NCI-H345 (cell line): ENCODE measurements at regions not wholly inside any gene's neighbourhood (a gene's known extent, or its start where the extent isn't known, plus 50 kb on each side); places are given as distances from the start of the nearest gene placed in this dataset.

Experiments
- DNase-seq: peaks from one replicate; lab custom pipeline; 2025; lab: John Stamatoyannopoulos, UW

DNA sequence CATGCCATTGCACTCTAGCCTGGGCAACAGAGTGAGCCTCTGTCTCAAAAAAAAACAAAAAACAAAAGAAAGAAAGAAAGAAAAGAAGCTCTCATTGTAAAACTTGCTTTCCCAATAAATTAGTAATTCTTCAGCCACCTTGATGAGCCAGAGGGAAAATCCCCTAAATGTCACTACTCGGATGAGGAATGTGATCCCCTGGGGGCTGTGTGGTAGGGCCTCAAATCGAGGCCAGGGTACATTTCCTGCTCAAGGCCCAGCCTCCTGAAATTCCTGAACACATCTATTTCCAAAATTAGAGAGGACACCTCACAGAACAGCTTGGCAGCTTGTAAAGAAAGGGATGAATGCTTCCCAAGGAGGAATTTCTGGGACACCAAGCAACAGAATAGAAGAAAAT is 147.1 kb upstream of the SESN3 start:
- no peak for DNase-seq

DNA sequence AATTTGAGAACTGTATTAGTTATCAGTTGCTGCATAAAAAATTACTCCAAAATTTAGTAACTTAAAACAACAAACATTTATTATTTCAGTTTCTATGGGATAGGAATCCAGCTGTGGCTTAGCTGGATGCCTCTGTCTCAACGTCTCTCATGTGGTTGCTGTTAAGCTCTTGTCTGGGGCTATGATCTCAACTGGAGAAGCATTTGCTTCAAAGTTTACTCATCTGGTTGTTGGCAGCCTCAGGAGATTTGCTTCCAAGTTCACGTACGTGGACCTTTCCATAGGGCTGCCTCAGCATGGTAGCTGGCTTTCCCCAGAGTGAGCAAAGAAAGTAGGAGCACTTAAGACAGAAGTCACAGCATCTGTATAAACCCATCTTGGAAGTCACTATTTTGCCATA is 144.9 kb upstream of the SESN3 start:
- peak; percentile 8 for DNase-seq

DNA sequence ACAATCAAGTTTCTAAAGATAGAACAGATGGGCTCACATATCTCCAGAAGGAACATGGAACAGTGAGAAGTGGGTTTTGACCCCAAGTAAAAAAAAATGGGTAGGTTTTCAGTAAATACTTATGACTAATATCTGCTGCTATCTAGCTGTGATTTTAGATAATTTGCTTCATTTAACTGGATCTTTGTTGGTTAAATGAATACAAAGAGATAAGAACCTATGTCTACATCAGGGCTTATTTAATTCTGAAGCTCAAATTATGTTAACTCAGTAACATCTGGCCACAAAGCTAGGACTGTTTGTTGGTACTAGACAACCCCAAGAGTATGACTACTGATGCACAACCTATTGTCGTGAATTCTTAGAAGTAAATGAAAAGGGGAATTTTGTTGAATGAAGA is 144.4 kb upstream of the SESN3 start:
- DNase-seq: no peak

DNA sequence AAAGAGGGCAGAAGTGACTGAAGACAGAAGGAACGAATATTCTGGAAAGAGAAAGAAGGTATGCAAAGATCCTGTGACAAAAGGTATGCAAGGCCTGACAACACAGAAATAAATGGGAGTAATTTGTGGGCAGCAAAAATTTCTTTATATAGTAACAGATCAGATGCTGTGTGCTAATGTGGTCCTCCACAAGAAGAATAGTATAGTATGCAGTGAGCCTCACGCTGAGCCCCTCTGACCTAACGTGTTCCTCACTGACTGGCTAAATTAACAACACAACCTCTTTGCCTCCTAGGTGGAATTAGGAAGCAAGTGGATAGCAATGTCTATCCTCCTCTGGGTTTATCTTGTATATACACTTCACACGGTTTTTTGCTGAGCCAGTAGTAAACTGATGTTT is 143.1 kb upstream of the SESN3 start:
- no peak for DNase-seq

DNA sequence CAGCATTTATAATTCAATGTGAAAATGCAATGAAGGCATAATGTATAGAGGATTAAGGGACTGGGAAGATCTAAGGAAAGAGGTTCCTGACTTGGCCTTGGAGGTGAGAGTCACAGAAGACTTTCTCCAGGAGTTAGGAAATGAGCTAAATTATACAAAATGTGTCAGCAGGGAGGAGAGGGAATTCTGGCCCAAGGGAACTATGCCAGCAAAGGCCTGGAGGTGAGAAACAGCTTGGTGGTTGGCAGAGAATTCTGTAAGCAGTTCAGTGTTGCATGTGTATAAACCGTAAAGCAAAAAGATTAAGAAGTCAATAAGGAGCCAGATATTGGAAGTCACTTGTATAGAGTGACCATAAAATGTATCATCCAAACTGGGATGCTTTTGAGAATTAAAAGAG is 142.2 kb upstream of the SESN3 start:
- no peak for DNase-seq

DNA sequence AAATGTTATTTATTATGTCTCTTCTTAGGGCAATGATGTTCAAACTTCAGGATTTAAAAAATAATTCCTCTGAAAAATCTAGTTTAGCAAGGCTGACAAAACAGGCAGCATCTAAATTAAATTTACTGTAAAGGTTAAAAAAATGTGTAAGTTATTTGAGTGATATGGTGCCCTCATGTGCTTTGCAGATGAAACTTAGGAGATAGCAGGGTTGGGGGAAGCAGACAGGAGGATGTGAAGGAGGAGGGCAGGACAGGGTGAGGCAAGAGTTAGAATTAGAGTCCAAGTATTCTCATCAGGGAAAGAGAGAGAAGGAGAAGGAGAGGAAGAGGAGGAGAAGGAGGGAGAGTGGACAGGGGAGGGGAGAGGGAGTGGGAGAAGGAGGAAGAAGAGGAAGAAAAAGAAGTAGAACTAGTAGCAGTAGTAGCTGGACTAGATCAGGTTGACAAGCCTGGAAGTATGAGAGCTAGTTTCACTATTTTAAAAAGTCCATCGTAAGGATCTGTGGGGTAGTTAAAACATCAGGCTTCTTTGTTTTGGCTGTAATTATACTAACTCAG is 141.2 kb upstream of the SESN3 start:
- DNase-seq: no peak

DNA sequence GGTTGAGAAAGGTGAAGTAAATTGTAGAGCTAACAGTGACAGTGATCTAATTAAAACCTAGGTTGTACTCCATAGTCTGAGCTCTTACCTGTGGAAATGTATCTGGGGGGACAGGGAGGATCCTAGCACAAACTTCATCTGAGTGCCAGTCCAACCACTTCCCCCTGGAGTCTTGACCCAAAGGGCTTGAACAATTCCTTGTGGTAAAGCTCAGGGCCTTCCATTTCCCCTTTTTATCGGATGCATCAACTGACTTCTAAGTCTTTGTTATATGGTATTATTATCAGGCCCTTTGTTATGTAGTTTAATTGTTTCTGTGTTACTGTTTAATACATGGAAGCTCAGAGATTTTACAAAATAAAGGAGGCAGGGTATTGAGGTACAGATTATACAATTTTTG is 140.2 kb upstream of the SESN3 start:
- DNase-seq: no peak

DNA sequence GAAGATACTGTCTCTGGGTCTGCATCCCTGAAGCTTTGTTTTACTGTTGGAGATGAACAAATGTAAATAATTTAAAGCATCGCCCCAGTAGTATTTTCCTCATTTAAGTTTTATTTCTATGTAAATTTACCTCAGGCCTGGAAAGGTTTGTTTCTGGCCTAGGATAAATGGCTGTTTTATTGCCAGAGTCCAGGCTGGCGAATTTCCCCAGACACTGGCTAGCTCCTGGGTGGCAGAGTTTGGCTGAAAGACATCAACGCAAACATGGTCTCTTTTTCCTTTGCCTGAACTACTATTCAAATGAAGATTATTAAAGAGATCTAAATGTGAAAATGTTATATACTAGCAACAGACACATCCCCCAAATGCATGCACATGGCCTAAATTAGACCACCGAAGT is 136.7 kb upstream of the SESN3 start:
- DNase-seq: no peak

DNA sequence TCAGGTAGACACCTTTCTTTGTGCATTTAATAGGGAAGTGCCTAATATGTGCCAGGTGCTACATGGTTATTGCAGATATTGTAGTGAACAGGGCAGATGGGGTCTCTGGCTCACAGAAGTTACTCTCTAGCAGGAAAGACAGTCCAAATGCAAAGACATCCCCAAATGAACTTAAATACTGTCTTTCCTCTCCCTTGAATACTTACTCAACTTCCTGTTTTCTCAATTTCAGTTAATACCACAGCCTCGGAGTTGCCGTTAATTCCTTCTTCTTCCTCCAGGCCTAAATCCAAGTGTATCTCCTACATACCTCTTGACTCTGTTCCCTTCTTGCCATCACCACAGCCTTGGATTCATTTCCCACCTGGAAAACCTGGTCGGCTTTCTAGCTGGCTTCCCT is 134.3 kb upstream of the SESN3 start:
- DNase-seq: no peak

DNA sequence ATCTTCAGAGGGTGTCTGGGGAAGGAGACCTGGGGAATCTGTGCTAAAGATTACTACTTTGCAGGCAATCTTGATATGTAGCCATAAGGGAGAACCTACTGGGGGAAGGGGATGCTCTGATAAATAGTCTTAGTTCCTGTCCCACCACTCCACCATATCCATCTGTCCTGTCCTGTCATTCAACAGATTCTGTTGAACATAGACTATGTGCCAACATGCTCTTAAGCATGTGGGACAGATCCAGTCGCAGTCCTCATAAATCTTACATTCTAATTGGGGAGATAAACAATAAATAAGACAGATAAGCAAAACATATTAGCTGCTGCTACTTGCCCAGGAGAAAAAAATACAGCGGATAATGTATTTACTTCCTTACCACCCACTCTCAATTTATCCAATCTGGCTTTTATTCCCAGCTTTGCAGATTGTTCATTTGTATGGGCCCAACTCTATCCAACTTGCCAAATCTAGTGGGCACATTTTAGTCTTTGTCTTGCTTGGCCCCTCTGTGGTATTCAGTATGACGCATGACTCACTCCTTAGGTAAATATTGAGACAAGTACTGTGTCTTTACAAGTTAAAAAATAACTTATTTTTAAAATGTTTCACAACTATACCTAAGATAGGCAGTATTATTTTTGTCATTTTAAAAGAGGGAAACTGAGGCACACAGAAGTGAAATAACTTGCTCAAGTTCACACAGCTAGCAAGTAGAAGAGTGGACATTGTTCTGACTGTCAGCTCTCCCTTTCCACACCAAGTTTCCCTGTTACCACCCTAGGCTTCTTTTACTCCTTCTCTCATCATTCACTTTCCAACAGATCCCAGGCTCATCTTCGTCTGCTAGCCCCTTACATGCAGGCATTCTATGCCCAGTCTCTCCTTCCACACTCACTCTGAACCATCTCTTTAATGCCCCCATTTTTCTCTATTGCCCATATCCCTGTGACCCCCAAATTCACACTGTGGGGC is 133.6 kb upstream of the SESN3 start:
- DNase-seq: peak; percentile 3

DNA sequence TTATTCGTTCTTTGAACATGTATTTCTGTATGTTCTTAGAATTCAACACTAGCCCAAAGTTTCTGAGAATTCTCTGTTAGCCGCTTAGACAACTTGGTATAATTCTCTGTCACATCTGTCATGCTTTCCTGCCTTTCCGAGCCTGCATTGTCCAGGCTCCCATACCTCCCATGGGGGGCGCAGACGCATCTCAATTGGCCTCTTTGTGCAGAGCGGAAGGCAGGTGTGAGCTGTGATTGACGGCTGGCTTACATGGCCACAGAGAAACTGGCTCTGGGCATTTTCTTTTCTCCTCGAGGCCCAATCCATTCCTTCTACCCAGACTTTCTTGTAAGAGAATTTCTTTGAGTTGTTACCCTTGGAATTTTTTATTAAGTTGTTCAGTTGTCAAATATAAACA is 132.7 kb upstream of the SESN3 start:
- peak; percentile 78 for DNase-seq

DNA sequence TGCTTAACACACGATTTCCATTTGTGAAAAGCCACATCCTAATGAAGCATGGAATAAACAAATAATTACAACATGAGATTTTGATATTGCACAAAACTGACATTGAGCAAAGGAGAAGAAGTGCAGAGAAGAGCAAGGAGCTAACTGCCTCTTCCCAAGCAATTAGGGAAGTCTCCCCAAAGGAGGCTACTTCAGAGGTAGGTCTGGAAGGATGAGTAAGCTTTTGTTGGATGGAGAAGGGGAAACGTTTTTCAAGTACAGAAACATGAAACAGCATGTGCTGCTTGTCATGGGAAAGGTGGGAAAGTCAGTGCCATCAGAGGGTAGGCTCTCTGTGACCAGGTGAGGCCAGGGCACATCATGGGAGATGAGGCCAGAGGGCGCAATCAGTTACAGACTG is 132.2 kb upstream of the SESN3 start:
- no peak for DNase-seq

DNA sequence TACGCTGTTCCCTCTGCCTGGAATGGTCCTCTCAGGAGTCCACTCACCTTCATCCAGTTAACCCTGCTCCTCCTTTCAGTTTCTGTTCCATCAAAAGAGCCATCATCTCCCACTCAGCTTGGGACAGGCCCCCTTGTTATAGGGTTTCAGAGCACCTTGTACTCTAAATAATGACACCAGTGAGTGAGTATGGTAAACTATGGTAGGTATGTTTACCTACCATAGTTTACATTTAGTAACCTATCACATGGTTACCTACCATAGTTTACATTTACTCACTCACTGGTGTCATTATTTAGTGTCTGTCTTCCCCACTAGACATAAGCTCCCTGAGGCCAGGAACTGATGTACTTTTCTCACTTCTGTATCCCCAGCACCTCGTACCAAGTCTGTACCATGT is 130.2 kb upstream of the SESN3 start:
- no peak for DNase-seq

DNA sequence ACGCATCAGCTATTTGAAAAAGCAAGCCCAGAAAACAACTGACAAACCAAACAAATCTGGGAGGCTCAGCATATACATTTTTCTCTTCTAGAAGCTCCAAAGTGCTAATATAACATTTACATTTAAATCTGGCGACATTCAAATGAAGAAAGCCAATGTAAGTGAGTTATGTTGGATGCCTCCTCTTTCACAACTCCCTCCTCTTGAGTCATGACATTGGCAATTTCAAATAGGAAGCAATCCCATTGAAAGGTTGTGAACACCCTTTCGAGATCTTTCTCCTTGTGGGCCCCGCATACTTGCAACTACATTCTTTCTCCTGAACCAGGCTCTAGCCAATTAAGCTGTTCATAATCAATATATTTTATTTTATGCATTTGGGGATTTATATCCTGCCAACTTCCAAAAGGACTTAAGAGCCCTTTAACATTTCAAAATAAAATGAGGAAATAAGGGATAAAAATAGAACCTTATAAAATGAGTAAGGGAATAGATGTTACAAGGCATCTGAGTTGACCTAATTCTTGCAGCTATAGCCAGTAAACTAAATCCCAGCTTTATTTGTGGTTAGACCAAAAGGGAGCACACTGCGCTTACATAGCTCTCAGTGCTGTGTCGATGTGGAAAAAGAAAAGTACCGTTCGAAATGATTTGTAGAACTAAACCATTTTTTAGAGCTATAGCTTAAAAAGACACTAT is 129.5 kb upstream of the SESN3 start:
- DNase-seq: no peak

DNA sequence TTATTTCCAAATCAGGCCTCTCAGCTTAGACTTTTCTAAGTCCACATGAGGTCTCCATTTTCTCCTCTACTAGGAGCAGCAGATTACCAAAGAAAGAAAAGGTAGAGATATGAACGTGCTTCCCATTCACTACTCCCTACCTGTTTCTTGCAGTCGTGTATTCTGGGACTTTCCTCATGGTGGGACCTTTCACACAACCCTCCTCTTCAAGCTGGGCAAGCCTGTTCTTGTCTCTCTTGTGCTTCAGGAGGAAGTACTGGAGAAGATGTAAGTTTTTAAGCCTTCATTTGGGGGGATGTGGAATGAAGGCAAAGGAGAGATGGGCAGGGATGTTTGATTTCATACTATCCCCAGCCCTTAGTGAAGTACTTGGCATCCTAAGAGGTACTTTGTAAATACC is 128.8 kb upstream of the SESN3 start:
- no peak for DNase-seq

DNA sequence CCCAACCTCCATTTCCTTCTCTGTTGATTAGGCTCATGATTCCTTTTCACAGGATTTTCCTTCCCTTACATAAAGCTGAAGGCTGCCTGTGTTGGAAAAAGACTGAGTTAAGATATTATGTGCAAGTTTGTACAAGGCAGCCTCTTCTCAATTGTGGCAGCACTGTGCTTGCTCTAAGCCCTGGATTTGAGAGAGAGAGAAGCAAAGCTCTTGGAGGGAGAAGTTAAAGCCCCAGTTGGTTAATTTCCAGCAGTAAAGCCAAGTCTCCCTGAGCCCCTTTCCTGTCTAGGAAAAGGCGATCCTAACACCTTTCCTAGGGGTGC is 128.3 kb upstream of the SESN3 start:
- DNase-seq: no peak

DNA sequence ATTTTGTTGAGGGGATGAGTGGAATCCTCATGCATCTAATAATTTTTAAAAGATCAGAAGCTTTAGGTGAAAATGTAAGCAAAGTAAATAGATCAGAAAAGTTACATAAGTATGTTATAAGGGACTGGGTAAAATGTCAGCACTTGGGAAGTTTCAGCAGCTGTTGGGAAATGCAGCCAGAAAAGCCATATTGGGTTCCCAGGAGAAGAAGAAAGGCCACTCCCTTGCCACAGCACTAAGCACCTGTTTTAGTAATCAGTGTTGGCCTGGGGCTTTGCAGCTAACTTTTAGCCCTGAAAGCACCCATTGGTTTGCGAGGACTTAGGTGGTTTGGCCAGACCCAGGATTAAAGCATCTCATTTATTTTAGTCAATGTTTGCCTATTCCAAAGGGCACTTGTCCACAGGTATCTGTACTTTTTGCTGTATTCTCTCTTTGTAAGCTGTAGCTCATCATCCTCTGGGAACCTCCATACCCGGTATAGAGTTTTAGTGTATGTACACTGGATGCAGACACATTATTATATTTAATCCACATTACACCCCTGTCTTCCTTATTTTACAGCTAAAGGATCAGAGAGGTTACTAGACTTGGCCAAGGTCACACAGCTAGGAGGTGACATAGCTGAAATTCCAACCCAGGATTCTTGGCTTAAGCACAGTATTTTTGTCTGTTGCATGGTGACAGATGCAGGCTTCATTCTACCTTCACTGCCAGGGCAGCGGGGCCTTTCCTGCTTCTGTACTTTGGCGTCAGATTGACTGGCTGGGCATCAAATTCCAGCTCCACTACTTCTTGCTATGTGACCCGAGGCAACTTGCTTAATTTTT is 127.7 kb upstream of the SESN3 start:
- no peak for DNase-seq

DNA sequence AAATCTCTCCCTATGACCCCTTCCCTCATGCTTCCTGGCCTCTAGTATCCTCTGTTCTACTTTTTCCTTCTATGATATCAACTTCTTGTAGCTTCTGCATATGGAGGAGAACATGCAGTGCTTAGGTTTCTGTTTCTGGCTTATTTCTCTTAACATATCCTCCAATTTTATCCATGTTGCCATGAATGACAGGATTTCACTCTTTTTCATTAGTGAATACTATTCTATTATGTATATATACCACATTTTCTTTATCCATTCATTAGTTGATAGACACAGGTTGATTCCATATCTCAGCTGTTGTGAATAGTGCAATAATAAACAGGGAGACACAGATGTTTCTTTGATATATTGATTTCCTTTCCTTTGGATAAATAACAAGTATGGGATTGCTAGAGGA is 123.3 kb upstream of the SESN3 start:
- DNase-seq: no peak

DNA sequence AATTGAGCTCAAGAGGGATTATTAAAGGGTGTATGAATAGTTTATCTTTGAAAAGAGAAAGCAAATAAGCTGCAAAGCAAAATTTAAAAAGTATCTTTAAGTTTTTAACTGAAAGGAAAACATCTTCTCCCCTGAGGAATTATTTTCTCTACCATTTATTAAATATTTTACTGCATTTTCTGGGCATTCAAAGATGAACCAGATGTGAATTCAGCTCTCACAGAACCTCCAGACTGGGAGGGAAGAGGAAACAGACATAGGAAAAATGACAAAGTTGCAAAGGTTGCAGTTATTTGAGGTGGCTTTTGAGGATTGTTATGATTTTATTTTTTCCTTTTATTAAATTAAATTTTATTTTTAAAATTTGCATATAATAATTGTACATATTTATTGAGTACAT is 122.7 kb upstream of the SESN3 start:
- DNase-seq: no peak

DNA sequence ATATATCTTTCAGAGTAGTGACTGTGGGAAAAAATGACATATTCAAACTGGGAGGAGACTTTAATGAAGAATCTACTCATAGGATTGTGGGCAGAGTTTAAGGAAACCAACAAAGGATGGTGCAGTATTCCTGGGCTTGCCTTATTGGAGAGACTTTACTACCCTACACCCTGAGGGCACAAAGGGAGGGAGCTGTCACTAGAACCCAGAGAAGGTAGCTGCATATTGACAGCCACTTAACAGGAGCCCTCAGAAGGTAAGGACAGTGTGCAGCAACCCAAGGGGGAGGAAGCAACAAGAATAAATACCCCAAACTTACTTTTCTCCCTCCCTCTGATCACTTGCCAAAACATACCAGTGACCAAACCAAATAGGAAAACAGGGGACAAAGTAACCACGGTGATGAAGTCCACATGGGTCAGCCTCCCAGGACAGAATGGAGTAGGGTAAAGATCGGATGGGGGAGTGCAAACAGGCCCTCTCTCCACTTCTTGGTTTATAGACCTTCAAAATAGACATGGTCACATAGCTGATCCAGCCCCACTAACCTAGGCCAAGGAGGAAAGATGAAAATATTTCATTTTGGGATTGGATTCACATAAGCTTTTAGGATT is 121.8 kb upstream of the SESN3 start:
- no peak for DNase-seq

DNA sequence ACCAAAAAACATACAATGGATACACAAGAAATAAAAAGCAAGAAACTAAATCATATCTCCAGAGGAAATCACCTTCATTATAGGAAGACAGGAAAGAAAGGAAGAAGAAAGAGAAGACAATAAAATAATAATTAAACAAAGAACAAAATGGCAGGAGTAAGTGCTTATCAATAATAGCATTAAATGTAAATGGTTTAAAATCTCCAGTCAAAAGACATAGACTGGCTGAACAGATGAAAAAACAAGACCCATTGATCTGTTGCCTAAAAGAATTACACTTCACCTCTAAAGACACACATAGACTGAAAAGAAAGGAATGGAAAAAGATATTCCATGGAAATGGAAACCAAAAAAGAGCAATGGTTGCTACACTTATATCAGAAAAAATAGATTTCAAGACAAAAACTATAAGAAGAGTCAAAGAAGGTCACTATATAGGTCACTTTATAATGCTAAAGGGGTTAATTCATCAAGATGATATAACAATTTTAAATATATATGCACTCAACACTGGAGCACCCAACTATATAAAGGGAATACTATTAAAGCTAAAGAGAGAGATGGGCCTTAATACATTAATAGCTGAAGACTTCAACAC is 118.4 kb upstream of the SESN3 start:
- no peak for DNase-seq

DNA sequence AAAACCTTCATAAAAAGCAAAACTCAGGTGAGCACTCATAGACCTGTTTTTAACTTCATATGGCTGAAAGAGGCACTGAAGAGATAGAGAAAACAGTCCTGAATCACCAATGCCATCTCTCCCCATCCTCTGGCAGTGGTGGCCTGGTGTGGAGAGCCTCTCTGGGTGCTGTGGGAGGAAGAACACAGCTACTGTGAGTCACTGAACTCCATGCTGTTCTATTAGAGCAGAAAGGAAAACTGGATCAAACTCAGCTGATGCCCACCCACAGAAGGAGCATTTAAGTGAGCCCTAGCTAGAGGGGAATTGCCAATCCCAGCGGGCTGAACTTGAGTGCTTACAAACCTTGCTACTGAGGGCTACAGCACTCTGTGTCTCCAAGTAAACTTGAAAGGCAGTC is 115.3 kb upstream of the SESN3 start:
- no peak for DNase-seq
